ENCODE measurements at regions not wholly inside any gene's neighbourhood (a gene's known extent, or its start where the extent isn't known, plus 50 kb on each side); places are given as distances from the start of the nearest gene placed in this dataset.
A peak's percentile ranks its signal among the peaks of the same experiment; 100 is the strongest.

DNA sequence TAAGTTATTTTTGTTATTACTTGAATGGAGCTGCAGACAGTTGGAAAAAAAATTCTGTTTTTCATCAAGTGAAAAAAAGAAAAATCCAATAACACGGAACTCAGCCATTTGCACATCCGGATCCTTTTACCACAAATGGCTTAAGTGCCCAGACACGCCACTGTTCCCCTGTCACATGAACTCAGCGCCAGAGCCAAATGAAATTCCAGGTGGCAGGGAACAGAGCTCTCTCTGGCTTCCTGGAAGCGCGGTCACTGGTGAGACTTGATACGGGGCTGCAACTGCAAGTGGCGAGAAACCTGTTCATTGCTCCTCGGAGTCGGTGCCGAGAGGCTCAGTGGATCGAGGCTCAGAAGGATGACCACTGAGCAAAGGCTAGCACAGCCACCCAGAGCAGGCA, 60.8 kb upstream of the NPTX2 start:
- TF ChIP-seq, protein P1, sequence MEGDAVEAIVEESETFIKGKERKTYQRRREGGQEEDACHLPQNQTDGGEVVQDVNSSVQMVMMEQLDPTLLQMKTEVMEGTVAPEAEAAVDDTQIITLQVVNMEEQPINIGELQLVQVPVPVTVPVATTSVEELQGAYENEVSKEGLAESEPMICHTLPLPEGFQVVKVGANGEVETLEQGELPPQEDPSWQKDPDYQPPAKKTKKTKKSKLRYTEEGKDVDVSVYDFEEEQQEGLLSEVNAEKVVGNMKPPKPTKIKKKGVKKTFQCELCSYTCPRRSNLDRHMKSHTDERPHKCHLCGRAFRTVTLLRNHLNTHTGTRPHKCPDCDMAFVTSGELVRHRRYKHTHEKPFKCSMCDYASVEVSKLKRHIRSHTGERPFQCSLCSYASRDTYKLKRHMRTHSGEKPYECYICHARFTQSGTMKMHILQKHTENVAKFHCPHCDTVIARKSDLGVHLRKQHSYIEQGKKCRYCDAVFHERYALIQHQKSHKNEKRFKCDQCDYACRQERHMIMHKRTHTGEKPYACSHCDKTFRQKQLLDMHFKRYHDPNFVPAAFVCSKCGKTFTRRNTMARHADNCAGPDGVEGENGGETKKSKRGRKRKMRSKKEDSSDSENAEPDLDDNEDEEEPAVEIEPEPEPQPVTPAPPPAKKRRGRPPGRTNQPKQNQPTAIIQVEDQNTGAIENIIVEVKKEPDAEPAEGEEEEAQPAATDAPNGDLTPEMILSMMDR (IDR thresholded peaks at IDR 0.05; ENCODE audit: insufficient read depth, low read length, severe bottlenecking), result no peak
- no peak for FAIRE-seq

DNA sequence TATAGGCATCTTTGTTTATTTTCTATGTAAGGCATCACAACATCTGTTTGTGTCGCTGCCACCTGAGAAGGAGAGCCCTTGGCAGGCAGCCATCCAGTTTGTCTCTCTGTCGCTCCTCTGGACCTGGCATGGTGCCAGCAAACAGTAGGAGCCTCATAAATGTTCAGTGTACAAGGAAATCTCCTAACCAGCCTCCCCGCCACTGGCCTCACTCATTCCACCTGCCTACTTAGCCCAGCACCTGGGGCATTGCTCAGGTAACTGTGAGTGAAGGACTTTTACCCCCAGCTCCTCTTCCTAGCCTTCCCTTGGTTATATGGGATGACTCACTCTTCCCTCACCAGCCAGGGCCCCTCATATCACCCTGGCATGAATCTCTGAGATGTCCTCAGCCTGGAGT, 61.7 kb upstream of the NPTX2 start:
- TF ChIP-seq, protein P1 (IDR thresholded peaks at IDR 0.05; ENCODE audit: insufficient read depth, low read length, severe bottlenecking), result no peak
- no peak for FAIRE-seq
- no peak for DNase-seq (ENCODE audit: low read depth)
- Histone ChIP-seq H3K27me3 (ENCODE audit: control insufficient read depth, insufficient read depth, low read length) (no peaks in the 10 kb centered on the region), H3K36me3 (ENCODE audit: control insufficient read depth, insufficient read depth, low read length) (no peaks in the 10 kb centered on the region), H3K4me3 (ENCODE audit: low read depth, low read length) (no peak overlapping the region)

More for the DNA sequence above, 60.8 kb upstream of the NPTX2 start:
- no peak overlapping the region for H3K4me3 ChIP-seq (ENCODE audit: low read depth, low read length)
- H3K27me3 ChIP-seq (ENCODE audit: control insufficient read depth, insufficient read depth, low read length), result no peaks in the 10 kb centered on the region
- no peaks in the 10 kb centered on the region for H3K36me3 ChIP-seq (ENCODE audit: control insufficient read depth, insufficient read depth, low read length)
- DNase-seq (ENCODE audit: low read depth), result no peak

DNA sequence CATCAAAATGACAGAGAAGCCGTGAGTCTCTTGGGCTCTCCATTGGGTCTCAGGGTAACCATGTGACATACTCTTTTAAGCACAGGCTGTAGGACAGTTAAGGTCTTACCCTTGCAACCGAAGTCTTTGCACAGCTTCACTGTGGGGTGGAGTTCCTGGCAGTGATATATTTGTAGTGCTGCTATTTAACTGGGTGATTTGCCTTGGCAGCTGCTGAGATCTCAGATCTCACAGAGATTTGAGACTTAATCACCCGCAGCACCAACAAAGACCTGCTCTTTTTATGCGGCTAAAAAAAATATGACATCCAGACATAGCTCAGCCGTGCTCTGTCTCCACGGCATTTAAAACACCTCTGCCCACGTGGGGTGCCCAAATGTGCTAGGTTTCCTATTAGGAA, 63.4 kb upstream of the NPTX2 start:
- no peaks in the 10 kb centered on the region for H3K27me3 ChIP-seq (ENCODE audit: control insufficient read depth, insufficient read depth, low read length)
- TF ChIP-seq, protein P1 (IDR thresholded peaks at IDR 0.05; ENCODE audit: insufficient read depth, low read length, severe bottlenecking), result no peak
- peak; percentile 40 for FAIRE-seq
- no peak overlapping the region for H3K4me3 ChIP-seq (ENCODE audit: low read depth, low read length)
- no peaks in the 10 kb centered on the region for H3K36me3 ChIP-seq (ENCODE audit: control insufficient read depth, insufficient read depth, low read length)
- no peak for DNase-seq (ENCODE audit: low read depth)

DNA sequence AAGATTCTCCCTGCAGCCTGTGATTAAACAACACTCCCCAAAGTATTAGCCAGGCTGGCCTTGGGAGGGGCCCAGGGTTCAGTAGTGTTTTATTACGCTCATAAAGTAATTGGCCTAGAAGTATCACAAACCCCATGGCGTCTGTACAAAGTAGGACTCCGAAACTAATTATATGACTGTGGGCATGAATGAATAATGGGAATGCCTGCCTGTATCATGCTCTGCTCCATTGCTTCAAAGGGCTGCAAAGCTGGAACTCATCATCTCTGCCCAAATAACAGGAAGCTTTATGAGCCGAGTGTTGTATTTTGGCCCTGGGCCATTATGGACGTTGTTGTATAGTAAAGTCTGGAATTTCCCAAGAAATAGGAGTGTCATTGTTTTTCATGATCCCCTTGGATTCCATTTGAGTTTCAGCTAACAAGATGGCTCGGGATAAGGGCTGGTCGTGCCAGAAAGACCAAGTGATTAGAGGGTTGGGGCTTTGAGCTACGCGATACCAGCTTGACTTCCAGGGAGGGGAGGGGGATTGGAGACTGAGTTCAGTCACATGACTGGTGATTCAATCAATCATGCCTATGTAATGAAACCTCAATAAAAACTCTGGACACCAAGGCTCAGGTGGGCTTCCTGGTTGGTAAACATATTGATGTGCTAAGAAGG, 65.3 kb upstream of the NPTX2 start:
- FAIRE-seq, result no peak
- no peaks in the 10 kb centered on the region for H3K27me3 ChIP-seq (ENCODE audit: control insufficient read depth, insufficient read depth, low read length)
- TF ChIP-seq, protein P1 (IDR thresholded peaks at IDR 0.05; ENCODE audit: insufficient read depth, low read length, severe bottlenecking), result no peak

DNA sequence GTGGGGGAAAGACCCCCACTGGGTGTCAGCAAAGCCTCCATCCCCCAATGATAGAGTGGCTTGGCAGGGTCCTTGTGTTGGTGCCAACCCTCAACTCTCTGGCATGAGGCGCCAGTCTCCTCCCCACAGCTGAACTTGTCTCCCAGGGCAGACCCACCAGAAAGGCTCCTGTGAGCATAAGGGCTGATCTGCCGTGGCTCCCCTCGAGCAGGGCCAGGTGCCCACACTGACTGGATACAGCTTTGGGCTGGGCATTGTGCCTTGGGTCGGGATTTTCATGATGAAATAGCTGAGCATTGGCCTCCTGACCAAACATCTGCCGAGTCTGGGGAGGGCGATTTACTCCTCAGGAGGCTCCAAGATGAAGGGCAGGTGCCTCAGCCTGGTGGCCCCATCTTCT, 68.1 kb upstream of the NPTX2 start:
- no peaks in the 10 kb centered on the region for H3K36me3 ChIP-seq (ENCODE audit: control insufficient read depth, insufficient read depth, low read length)
- no peak overlapping the region for H3K4me3 ChIP-seq (ENCODE audit: low read depth, low read length)
- FAIRE-seq (no peak), DNase-seq (ENCODE audit: low read depth) (no peak)
- H3K27me3 ChIP-seq (ENCODE audit: control insufficient read depth, insufficient read depth, low read length), result no peaks in the 10 kb centered on the region
- TF ChIP-seq, protein P1 (IDR thresholded peaks at IDR 0.05; ENCODE audit: insufficient read depth, low read length, severe bottlenecking), result no peak

More for the DNA sequence above, 65.3 kb upstream of the NPTX2 start:
- no peaks in the 10 kb centered on the region for H3K36me3 ChIP-seq (ENCODE audit: control insufficient read depth, insufficient read depth, low read length)
- no peak overlapping the region for H3K4me3 ChIP-seq (ENCODE audit: low read depth, low read length)
- no peak for DNase-seq (ENCODE audit: low read depth)

DNA sequence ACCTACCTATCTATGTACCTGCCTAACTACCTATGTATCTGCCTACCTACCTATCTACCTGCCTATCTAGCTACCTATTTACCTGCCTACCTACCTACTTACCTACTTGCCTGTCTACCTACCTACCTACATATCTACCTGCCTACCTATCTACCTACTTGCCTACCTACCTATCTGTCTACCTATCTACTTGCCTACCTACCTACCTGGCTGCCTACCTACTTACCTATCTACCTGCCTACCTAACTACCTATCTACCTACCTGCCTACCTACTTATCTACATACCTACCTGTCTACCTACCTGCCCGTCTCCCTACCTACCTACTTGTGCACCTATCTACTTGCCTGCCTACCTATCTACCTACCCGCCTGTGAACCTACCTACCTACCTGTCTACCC, 68.7 kb upstream of the NPTX2 start:
- no peak for DNase-seq (ENCODE audit: low read depth)
- no peak for FAIRE-seq
- no peak overlapping the region for H3K4me3 ChIP-seq (ENCODE audit: low read depth, low read length)
- no peaks in the 10 kb centered on the region for H3K27me3 ChIP-seq (ENCODE audit: control insufficient read depth, insufficient read depth, low read length)
- H3K36me3 ChIP-seq (ENCODE audit: control insufficient read depth, insufficient read depth, low read length), result no peaks in the 10 kb centered on the region
- TF ChIP-seq, protein P1 (IDR thresholded peaks at IDR 0.05; ENCODE audit: insufficient read depth, low read length, severe bottlenecking), result no peak
